ENCODE measurements at regions not wholly inside any gene's neighbourhood (a gene's known extent, or its start where the extent isn't known, plus 50 kb on each side); places are given as distances from the start of the nearest gene placed in this dataset.

- ChIA-PET POLR2A (no interaction called here), CTCF (no interaction called here)
- peaks cover 15% of the 10 kb centered on the region for H3K4me1 Mint-ChIP-seq
- no peak overlapping the region for H3K4me3 Mint-ChIP-seq
- H3K9me3 Mint-ChIP-seq (ENCODE audit: low read depth) = no peaks in the 10 kb centered on the region
- H3K27ac Mint-ChIP-seq = no peak overlapping the region
- no peaks in the 10 kb centered on the region for H3K36me3 Mint-ChIP-seq (ENCODE audit: low read depth)
- DNase-seq (no peak), ATAC-seq (no peak)
- no peaks in the 10 kb centered on the region for H3K27me3 Mint-ChIP-seq
- intact Hi-C loops (cut with DNase I, micrococcal nuclease) = no loop called here
These were observed 86.8 kb upstream of the ZMIZ1 start for GRCh38 chr10:78981970-78982281.

DNA sequence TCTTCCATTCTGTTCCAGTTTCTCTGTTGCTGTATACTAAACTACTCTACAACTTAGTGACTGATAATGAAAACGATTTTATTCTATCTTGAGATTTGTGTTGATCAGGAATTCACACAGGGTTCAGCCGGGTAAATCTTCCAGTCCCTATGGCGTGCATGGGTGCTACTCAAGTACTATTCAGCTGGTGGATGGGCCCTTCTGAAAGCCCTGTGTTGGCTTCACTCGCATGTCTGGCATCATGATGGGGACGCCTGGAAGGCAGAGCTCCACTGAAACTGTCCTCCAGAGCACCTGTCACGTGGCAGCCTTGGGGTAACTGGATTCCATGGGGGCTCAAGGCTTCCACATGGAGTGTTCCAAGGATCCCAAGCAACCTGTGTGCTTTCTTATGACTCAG lies 86.0 kb upstream of the ZMIZ1 start:
- ATAC-seq (no peak), DNase-seq (no peak)
- H3K4me3 Mint-ChIP-seq = no peak overlapping the region
- intact Hi-C loops (cut with DNase I, micrococcal nuclease) = no loop called here
- H3K27me3 Mint-ChIP-seq = no peaks in the 10 kb centered on the region
- POLR2A ChIA-PET = no interaction called here
- H3K4me1 Mint-ChIP-seq = peaks cover 15% of the 10 kb centered on the region
- no peak overlapping the region for H3K27ac Mint-ChIP-seq
- H3K9me3 Mint-ChIP-seq (ENCODE audit: low read depth) = no peaks in the 10 kb centered on the region
- CTCF ChIA-PET = no interaction called here
- no peaks in the 10 kb centered on the region for H3K36me3 Mint-ChIP-seq (ENCODE audit: low read depth)

DNA sequence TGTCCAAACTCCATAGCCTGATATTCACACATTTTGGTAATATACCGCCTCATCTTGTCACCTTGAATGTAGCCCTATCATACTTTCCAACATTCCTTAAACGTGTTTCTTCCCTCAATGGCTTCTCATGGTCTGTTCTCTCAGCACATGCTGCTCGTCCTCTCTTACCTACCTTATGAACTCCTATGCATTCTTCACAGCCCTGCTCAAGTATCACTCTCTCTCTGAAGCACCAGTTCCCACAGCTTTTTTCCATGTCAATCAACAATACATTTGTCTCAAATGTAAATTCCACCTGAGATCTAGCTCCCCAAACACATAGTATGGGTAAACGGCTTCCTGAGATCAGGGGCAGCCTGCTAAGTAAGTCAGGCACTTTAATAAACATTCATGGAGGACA lies 85.2 kb upstream of the ZMIZ1 start:
- ATAC-seq (no peak), DNase-seq (no peak)
- Mint-ChIP-seq H3K4me1 (peaks cover 9% of the 10 kb centered on the region), H3K9me3 (ENCODE audit: low read depth) (no peaks in the 10 kb centered on the region), H3K27me3 (no peaks in the 10 kb centered on the region), H3K27ac (no peak overlapping the region), H3K4me3 (no peak overlapping the region), H3K36me3 (ENCODE audit: low read depth) (no peaks in the 10 kb centered on the region)
- ChIA-PET CTCF (no interaction called here), POLR2A (no interaction called here)
- intact Hi-C loops (cut with DNase I, micrococcal nuclease) = no loop called here

- H3K27me3 Mint-ChIP-seq = no peaks in the 10 kb centered on the region
These were observed 82.6 kb upstream of the ZMIZ1 start for GRCh38 chr10:78985973-78986818.

GRCh38 chr10:78991187-78991586 lies 77.6 kb upstream of the ZMIZ1 start:
- no peak for DNase-seq
- Mint-ChIP-seq H3K27me3 (no peaks in the 10 kb centered on the region), H3K4me3 (no peak overlapping the region), H3K4me1 (peaks cover 10% of the 10 kb centered on the region), H3K36me3 (ENCODE audit: low read depth) (no peaks in the 10 kb centered on the region), H3K9me3 (ENCODE audit: low read depth) (no peaks in the 10 kb centered on the region), H3K27ac (no peak overlapping the region)
- CTCF ChIA-PET = no interaction called here
- ATAC-seq = peak; percentile 99
- POLR2A ChIA-PET = no interaction called here
- intact Hi-C loops (cut with DNase I, micrococcal nuclease) = loop anchor here (1.0 kb wide), 2 partner anchors 17 to 18 kb away; no protein-coding TSS in a partner anchor

More at GRCh38 chr10:78985973-78986818, 82.6 kb upstream of the ZMIZ1 start:
- POLR2A ChIA-PET = no interaction called here
- Mint-ChIP-seq H3K36me3 (ENCODE audit: low read depth) (no peaks in the 10 kb centered on the region), H3K4me3 (no peak overlapping the region), H3K9me3 (ENCODE audit: low read depth) (no peaks in the 10 kb centered on the region), H3K27ac (no peak overlapping the region), H3K4me1 (peaks cover 14% of the 10 kb centered on the region)
- intact Hi-C loops (cut with DNase I, micrococcal nuclease) = no loop called here
- ATAC-seq (no peak), DNase-seq (no peak)
- CTCF ChIA-PET = interaction anchor here (1.9 kb wide), 1 partner anchor 11 kb away, joined by 7 read pairs; no protein-coding TSS in a partner anchor

DNA sequence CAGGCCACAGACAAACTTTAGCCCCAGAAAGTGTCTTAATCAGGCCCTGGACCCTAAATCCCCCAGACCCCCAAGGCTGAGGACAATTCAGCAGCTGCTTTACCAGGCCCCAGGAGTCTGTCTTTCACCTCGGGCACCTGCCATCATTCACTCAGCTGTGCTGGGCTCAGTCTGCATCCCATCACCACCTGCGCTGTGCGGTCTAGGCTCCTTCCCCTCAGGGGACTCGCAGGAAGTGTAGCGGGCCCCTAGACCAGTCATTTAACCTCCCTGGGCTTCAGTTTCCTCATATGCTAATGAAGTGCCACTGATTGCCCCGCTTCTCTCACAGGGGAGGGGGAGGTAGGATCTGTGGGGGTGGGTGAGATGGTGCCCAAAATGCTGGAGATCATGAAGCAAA lies 76.4 kb upstream of the ZMIZ1 start:
- intact Hi-C loops (cut with DNase I, micrococcal nuclease) = no loop called here
- Mint-ChIP-seq H3K9me3 (ENCODE audit: low read depth) (no peaks in the 10 kb centered on the region), H3K27ac (no peak overlapping the region), H3K36me3 (ENCODE audit: low read depth) (no peaks in the 10 kb centered on the region), H3K27me3 (no peaks in the 10 kb centered on the region), H3K4me3 (no peak overlapping the region), H3K4me1 (peaks cover 10% of the 10 kb centered on the region)
- ATAC-seq (no peak), DNase-seq (no peak)
- ChIA-PET POLR2A (no interaction called here), CTCF (interaction anchor here (0.7 kb wide), 1 partner anchor 946 kb away, joined by 3 read pairs; no protein-coding TSS in a partner anchor)

GRCh38 chr10:78993261-78993945 lies 75.4 kb upstream of the ZMIZ1 start:
- Mint-ChIP-seq H3K27me3 (no peaks in the 10 kb centered on the region), H3K27ac (no peak overlapping the region), H3K4me3 (no peak overlapping the region), H3K36me3 (ENCODE audit: low read depth) (no peaks in the 10 kb centered on the region), H3K4me1 (peaks cover 10% of the 10 kb centered on the region), H3K9me3 (ENCODE audit: low read depth) (no peaks in the 10 kb centered on the region)
- no peak for DNase-seq
- ATAC-seq = no peak
- ChIA-PET POLR2A (no interaction called here), CTCF (no interaction called here)
- intact Hi-C loops (cut with DNase I, micrococcal nuclease) = no loop called here

DNA sequence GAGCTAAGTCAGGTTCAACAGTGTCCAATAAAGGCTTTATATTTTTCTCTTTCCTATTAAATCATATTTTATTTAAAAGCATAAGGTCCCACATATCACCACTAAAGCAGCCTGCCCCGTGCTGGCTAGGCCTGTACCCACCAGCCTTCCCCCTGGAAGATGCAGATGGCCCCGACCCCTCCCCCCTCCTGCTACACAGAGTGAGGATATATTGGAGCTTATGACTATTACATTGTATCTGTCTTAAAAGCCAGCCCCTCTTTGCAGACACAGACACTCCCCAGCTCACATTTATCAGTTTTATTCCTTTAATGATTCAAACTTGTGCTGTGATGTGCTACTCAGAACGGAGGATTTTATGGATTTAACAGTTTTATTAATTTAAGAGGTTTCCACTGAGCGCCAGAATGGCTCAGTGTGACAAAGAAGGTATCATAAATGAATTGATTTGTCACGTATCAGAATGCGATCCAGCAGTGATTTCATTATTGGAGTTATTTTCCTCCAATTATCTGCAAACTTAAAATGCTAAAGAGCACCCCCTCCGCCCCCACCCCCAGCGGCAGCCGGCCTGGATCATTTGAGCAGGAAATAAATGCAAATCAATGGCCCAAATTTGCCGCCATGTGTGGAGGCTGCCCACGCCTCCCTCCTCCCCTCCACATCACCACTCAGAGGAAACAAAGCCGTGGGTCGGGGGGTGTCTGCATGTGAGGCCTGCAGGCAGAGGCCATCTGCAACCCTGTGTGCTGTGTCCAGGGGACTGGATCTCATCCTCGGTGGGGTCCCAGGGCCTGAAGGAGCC lies 72.6 kb upstream of the ZMIZ1 start:
- peaks cover 3% of the 10 kb centered on the region for H3K4me1 Mint-ChIP-seq
- ChIA-PET CTCF (interaction anchor here (0.7 kb wide), 2 partner anchors 20 to 28 kb away, joined by 3 to 4 read pairs; no protein-coding TSS in a partner anchor), POLR2A (interaction anchor here (0.6 kb wide), 2 partner anchors 360 to 768 kb away, joined by 3 to 4 read pairs; no protein-coding TSS in a partner anchor)
- no peaks in the 10 kb centered on the region for H3K27me3 Mint-ChIP-seq
- ATAC-seq = no peak
- intact Hi-C loops (cut with DNase I, micrococcal nuclease) = no loop called here
- H3K4me3 Mint-ChIP-seq = no peak overlapping the region
- H3K36me3 Mint-ChIP-seq (ENCODE audit: low read depth) = no peaks in the 10 kb centered on the region
- no peaks in the 10 kb centered on the region for H3K9me3 Mint-ChIP-seq (ENCODE audit: low read depth)
- no peak overlapping the region for H3K27ac Mint-ChIP-seq
- DNase-seq = no peak

GRCh38 chr10:78996792-78997129 lies 72.0 kb upstream of the ZMIZ1 start:
- intact Hi-C loops (cut with DNase I, micrococcal nuclease) = no loop called here
- CTCF ChIA-PET = no interaction called here
- no peak for DNase-seq
- Mint-ChIP-seq H3K9me3 (ENCODE audit: low read depth) (no peaks in the 10 kb centered on the region), H3K4me3 (no peak overlapping the region), H3K4me1 (no peaks in the 10 kb centered on the region), H3K27me3 (no peaks in the 10 kb centered on the region), H3K27ac (no peak overlapping the region), H3K36me3 (ENCODE audit: low read depth) (no peaks in the 10 kb centered on the region)
- ATAC-seq = no peak
- POLR2A ChIA-PET = no interaction called here

DNA sequence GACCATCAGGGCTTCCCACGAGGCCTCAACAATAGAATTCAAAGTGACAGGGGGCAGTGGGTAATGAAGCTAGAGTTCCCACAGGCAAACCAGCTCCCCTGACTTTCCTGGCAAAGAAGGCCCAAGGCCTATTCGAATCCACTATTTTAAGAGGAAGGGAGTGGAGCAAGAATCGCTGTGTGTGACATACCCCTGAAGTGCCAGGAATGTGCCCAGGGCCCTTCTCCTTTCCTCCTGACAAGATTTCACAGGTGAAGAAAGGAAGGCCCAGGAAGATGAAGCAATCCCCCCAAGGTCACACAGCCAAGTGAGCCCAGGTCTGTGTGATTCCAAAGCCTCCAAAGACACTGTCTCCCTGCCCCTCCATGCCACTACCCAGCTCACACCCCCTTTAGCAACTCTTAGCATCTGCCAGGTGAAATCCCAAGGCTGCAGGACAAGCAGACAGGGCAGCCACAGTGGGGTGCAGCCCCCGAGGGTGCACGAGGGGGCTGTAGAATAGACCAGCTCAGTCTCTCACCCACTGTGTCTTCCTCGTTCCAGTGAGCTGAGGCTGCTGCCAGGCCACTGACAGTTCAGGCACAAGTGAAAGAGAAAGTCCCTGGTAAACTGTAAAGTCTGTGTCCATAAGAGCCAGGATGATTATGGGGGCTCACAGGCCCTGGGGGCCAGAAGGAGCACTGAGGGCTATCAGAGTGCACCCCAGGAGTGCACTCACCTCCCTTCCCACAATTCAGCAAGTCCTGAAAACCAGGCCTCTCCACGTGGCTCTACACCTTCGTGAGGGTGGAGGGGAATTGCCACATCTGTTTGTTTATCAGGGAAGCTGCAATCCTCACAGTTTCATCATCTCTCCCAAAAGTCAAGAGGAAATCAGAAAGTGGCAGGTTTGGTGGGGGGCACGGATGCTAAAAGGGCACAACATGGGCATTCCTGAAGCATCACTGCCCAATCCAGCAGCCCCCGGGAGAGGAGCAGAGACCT lies 70.8 kb upstream of the ZMIZ1 start:
- no peak overlapping the region for H3K27ac Mint-ChIP-seq
- ChIA-PET POLR2A (no interaction called here), CTCF (interaction anchor here (1.0 to 1.1 kb wide), 2 partner anchors 10 to 28 kb away, joined by 4 read pairs; no protein-coding TSS in a partner anchor)
- ATAC-seq (no peak), DNase-seq (no peak)
- H3K4me3 Mint-ChIP-seq = no peak overlapping the region
- no peaks in the 10 kb centered on the region for H3K9me3 Mint-ChIP-seq (ENCODE audit: low read depth)
- no peaks in the 10 kb centered on the region for H3K27me3 Mint-ChIP-seq
- H3K4me1 Mint-ChIP-seq = no peaks in the 10 kb centered on the region
- intact Hi-C loops (cut with DNase I, micrococcal nuclease) = no loop called here
- no peaks in the 10 kb centered on the region for H3K36me3 Mint-ChIP-seq (ENCODE audit: low read depth)

Measured in activated CD4-positive, alpha-beta T cell treated with anti-CD3 and anti-CD28 coated beads for 36 hours (primary cell).